PFSK-1 (cell line): ENCODE measurements at regions not wholly inside any gene's neighbourhood (a gene's known extent, or its start where the extent isn't known, plus 50 kb on each side); places are given as distances from the start of the nearest gene placed in this dataset.

Experiments used
- TAF1 ChIP-seq: IDR thresholded peaks from 2 replicates; pipeline ENCODE4 v1.6.1; 2012; ENCODE audit warnings: low read length, control low read depth, borderline replicate concordance; ENCODE audit not compliant: insufficient read depth
- TF ChIP-seq, protein P1 (sequence below), 2 experiments: IDR thresholded peaks; 2 replicates each; pipeline versions ENCODE4 v1.6.1 to v1.8.0; 2011 to 2012; ENCODE audit warnings: low read depth in 2 of 2, low read length in 2 of 2, control low read depth in 1 of 2, inconsistent platforms in 1 of 2, mild to moderate bottlenecking in 1 of 2, moderate library complexity in 1 of 2; ENCODE audit not compliant: insufficient read depth in 1 of 2

DNA sequence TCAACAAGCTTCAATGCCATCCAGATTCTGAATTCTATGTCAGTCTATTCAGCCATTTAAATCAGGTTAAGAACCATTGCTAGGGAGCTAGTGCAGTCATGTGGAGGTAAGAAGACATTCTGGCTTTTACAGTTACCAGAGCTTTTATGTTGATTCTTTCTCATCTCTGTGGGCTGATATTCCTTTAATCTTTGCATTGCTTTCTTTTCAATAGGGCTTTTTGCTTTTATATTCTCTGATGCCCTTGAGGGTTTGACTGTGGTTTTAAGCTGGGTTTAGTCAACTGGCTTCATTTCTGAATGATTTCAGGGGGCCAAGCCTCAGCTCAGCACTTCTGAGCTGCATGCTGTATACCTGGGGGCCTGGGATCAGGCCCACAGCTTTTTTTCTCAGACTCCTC lies 51.0 kb upstream of the GORAB start:
- no peak for TF ChIP-seq TAF1
- TF ChIP-seq, protein P1, sequence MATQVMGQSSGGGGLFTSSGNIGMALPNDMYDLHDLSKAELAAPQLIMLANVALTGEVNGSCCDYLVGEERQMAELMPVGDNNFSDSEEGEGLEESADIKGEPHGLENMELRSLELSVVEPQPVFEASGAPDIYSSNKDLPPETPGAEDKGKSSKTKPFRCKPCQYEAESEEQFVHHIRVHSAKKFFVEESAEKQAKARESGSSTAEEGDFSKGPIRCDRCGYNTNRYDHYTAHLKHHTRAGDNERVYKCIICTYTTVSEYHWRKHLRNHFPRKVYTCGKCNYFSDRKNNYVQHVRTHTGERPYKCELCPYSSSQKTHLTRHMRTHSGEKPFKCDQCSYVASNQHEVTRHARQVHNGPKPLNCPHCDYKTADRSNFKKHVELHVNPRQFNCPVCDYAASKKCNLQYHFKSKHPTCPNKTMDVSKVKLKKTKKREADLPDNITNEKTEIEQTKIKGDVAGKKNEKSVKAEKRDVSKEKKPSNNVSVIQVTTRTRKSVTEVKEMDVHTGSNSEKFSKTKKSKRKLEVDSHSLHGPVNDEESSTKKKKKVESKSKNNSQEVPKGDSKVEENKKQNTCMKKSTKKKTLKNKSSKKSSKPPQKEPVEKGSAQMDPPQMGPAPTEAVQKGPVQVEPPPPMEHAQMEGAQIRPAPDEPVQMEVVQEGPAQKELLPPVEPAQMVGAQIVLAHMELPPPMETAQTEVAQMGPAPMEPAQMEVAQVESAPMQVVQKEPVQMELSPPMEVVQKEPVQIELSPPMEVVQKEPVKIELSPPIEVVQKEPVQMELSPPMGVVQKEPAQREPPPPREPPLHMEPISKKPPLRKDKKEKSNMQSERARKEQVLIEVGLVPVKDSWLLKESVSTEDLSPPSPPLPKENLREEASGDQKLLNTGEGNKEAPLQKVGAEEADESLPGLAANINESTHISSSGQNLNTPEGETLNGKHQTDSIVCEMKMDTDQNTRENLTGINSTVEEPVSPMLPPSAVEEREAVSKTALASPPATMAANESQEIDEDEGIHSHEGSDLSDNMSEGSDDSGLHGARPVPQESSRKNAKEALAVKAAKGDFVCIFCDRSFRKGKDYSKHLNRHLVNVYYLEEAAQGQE (IDR thresholded peaks at IDR 0.05; ENCODE audit: insufficient read depth in 1 of 2, low read depth in 2 of 2, low read length in 2 of 2), result no peak
